ENCODE measurements at regions not wholly inside any gene's neighbourhood (a gene's known extent, or its start where the extent isn't known, plus 50 kb on each side); places are given as distances from the start of the nearest gene placed in this dataset.

GRCh38 chr12:28104316-28104715 lies 85.9 kb upstream of the CCDC91 start:
- Histone ChIP-seq H3K36me3 (no peaks in the 10 kb centered on the region), H3K4me3 (ENCODE audit: low read depth, low read length) (no peak overlapping the region), H3K4me1 (no peaks in the 10 kb centered on the region), H3K9me3 (no peaks in the 10 kb centered on the region), H3K27me3 (no peaks in the 10 kb centered on the region; the same call in 1 of the 2 replicates)
- DNase-seq: no peak
- no peak for TF ChIP-seq CTCF (IDR thresholded peaks at IDR 0.05; ENCODE audit: low read depth, low read length)

GRCh38 chr12:28104903-28105864 lies 85.1 kb upstream of the CCDC91 start:
- TF ChIP-seq CTCF (IDR thresholded peaks at IDR 0.05; ENCODE audit: low read depth, low read length): no peak
- H3K4me1 ChIP-seq: no peaks in the 10 kb centered on the region
- no peaks in the 10 kb centered on the region for H3K36me3 ChIP-seq
- H3K9me3 ChIP-seq: no peaks in the 10 kb centered on the region
- no peak overlapping the region for H3K4me3 ChIP-seq (ENCODE audit: low read depth, low read length)
- H3K27me3 ChIP-seq: no peaks in the 10 kb centered on the region; the same call in 1 of the 2 replicates
- DNase-seq: no peak

DNA sequence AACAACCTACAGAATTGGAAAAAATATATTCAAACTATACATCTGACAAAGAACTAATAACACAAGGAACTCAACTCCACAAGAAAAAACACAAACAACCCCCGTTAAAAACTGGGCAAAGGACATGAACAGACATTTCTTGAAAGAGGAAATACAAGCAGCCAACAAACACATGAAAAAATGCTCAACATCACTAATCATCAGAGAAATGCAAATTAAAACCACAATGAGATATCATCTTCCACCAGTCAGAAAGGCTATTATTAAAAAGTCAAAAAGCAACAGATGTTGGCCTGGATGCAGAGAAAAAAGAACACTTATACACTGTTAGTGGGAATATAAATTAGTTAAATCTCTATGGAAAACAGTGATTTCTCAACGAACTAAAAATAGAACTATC lies 82.6 kb upstream of the CCDC91 start:
- H3K9me3 ChIP-seq: no peaks in the 10 kb centered on the region
- H3K27me3 ChIP-seq: no peaks in the 10 kb centered on the region; the same call in 1 of the 2 replicates
- DNase-seq: no peak
- no peak overlapping the region for H3K4me3 ChIP-seq (ENCODE audit: low read depth, low read length)
- H3K36me3 ChIP-seq: no peaks in the 10 kb centered on the region
- no peak for TF ChIP-seq CTCF (IDR thresholded peaks at IDR 0.05; ENCODE audit: low read depth, low read length)
- no peaks in the 10 kb centered on the region for H3K4me1 ChIP-seq

GRCh38 chr12:28108599-28108998 lies 81.7 kb upstream of the CCDC91 start:
- H3K9me3 ChIP-seq: no peaks in the 10 kb centered on the region
- H3K27me3 ChIP-seq: no peaks in the 10 kb centered on the region; the same call in 1 of the 2 replicates
- no peak for TF ChIP-seq CTCF (IDR thresholded peaks at IDR 0.05; ENCODE audit: low read depth, low read length)
- H3K4me1 ChIP-seq: no peaks in the 10 kb centered on the region
- DNase-seq: no peak
- no peaks in the 10 kb centered on the region for H3K36me3 ChIP-seq
- no peak overlapping the region for H3K4me3 ChIP-seq (ENCODE audit: low read depth, low read length)

DNA sequence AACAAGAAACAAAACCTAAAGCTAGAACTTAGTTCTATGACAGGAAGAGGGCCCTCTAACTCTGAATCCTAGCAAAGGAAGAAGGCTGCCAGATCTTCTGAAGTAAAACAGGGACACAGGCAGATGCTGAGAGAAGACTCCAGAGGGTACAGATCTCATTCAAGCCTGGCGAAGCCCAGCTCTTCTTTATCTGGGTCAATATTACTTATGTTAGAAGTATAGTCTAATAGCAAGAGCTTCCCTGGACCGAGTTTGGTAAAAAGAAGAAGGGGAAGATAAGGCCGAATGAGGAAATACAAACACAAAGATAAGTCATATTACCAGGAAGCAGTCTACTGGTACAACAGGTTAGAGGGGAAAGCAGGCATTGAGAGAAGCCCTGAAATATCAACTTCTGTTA lies 79.9 kb upstream of the CCDC91 start:
- TF ChIP-seq CTCF (IDR thresholded peaks at IDR 0.05; ENCODE audit: low read depth, low read length): peak; percentile 9; the same call in 1 of the 2 replicates
- no peaks in the 10 kb centered on the region for H3K9me3 ChIP-seq
- no peaks in the 10 kb centered on the region; the same call in 1 of the 2 replicates for H3K27me3 ChIP-seq
- no peaks in the 10 kb centered on the region for H3K4me1 ChIP-seq
- DNase-seq: no peak
- no peak overlapping the region for H3K4me3 ChIP-seq (ENCODE audit: low read depth, low read length)
- no peaks in the 10 kb centered on the region for H3K36me3 ChIP-seq

DNA sequence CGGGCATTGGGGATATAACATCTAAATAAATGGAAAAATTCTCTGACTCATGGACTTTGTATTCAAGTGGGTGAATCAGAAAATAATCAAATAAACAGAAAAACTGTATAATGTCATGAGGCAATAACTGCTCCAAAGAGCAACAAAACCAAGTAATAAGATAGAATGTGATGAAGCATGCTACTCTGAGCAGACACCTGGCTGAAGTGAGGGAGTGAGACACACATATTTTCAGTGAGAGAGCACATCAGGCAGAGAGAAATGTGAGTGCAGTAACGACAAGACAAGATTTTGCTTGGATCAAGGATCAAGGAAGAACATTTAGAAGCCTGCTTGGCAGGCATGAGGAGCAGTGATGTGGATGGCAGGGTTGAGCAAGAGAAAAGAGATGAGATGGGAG lies 75.8 kb upstream of the CCDC91 start:
- Histone ChIP-seq H3K4me3 (ENCODE audit: low read depth, low read length) (no peak overlapping the region), H3K27me3 (no peaks in the 10 kb centered on the region), H3K4me1 (no peaks in the 10 kb centered on the region), H3K9me3 (no peaks in the 10 kb centered on the region), H3K36me3 (no peaks in the 10 kb centered on the region)
- no peak for DNase-seq
- TF ChIP-seq CTCF (IDR thresholded peaks at IDR 0.05; ENCODE audit: low read depth, low read length): no peak

Data from BE2C (cell line).